WERI-Rb-1 (cell line): ENCODE measurements at regions not wholly inside any gene's neighbourhood (a gene's known extent, or its start where the extent isn't known, plus 50 kb on each side); places are given as distances from the start of the nearest gene placed in this dataset.

Source experiments
- DNase-seq: peaks from one replicate; pipeline ENCODE4 v3.0.0-alpha.2; 2020
- H3K27ac ChIP-seq: fragments of 250-450 bp; sonication (Bioruptor Pico); 2 replicates; pipeline ENCODE4 v1.5.1; 2020; ENCODE audit warnings: mild to moderate bottlenecking, moderate library complexity
- H3K27me3 ChIP-seq: fragments of 250-450 bp; sonication (Bioruptor Pico); 2 replicates; pipeline ENCODE4 v1.5.1; 2021; ENCODE audit warnings: mild to moderate bottlenecking, low read depth, moderate library complexity; ENCODE audit not compliant: insufficient read depth, severe bottlenecking
- H3K36me3 ChIP-seq: fragments of 250-450 bp; sonication (Bioruptor Pico); 2 replicates; pipeline ENCODE4 v1.5.1; 2020; ENCODE audit warnings: mild to moderate bottlenecking, moderate library complexity
- H3K4me3 ChIP-seq: 2 replicates; pipeline ENCODE4 v1.5.1; 2011; ENCODE audit warnings: low read depth, mild to moderate bottlenecking, control low read depth, low read length
- H3K9me3 ChIP-seq: fragments of 250-450 bp; sonication (Bioruptor Pico); 2 replicates; pipeline ENCODE4 v1.5.1; 2021; ENCODE audit warnings: mild to moderate bottlenecking, moderate library complexity; ENCODE audit not compliant: severe bottlenecking
- CTCF ChIP-seq: IDR thresholded peaks from 2 replicates; pipeline ENCODE4 v1.5.1; 2011; ENCODE audit warnings: low read depth, mild to moderate bottlenecking, control low read depth, inconsistent platforms, low read length

- no peak for DNase-seq
- Histone ChIP-seq H3K4me3 (no peak overlapping the region), H3K27me3 (no peaks in the 10 kb centered on the region), H3K27ac (no peak overlapping the region), H3K9me3 (no peaks in the 10 kb centered on the region), H3K36me3 (no peaks in the 10 kb centered on the region)
- TF ChIP-seq CTCF, result no peak
These were observed 203.9 kb downstream of the SMAD2 start for GRCh38 chr18:47726550-47726949.

- H3K36me3 ChIP-seq, result no peaks in the 10 kb centered on the region
- no peak overlapping the region for H3K27ac ChIP-seq
- no peaks in the 10 kb centered on the region for H3K9me3 ChIP-seq
- no peak for TF ChIP-seq CTCF
- DNase-seq, result no peak
- no peak overlapping the region for H3K4me3 ChIP-seq
- H3K27me3 ChIP-seq, result no peaks in the 10 kb centered on the region
These were observed 204.8 kb downstream of the SMAD2 start for GRCh38 chr18:47725656-47726055.

DNA sequence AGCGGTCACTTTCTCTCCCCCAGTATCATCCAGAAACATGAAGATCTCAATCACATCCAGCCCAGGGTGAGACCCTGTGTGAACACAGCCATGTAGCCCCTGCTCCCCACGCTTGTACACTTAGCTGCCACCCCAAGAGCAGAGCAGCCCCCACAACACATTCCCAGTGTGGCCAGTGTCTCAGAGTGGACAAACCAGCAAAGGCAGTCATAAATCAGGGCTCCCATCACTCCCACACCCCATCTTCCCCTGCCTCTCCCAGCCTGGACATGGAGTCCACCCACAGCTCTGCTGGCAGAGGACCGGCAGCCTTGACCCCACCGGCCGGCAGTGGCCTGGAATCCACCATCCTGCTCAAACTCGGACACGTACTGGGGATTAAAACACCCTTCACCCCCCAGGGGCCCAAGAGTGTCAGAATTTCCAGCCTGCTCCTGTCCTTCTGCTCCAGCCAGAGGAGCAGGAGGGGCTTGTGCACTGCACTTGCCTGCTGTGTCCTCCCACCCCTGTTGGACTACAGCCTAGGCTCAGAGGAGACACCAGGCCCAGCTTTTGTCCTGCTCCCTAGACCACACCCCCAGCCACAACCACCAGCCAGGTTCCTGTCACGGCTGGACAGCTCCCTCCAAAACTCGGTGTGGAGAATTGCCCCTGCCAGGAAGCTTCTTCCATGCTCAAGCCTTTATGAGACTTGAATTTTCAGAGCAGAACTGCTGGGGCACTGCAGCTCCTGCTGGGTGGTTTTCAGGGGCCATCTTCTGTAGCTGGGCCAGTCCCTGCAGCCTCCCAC is 206.1 kb downstream of the SMAD2 start:
- DNase-seq, result no peak

DNA sequence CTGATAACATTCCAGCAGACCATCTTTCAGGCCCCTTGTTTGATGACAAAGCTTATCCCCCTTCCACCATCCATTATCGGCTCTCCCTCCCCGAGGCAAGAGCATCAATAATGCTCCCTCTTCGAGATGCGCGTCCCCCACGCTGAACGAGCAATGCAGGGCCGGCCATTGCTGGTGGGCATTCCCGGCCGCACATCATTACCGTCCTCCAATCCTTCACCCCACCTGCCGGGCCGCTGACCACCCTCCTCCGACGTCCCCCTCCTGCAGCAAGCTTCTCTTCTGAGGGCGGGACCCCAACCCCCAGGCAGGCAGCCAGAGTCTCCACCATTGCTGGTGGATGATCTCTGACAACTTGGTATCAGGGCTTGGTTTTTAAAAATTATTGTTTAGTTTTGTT is 208.6 kb downstream of the SMAD2 start:
- Histone ChIP-seq H3K4me3 (no peak overlapping the region), H3K36me3 (no peaks in the 10 kb centered on the region), H3K27me3 (no peaks in the 10 kb centered on the region), H3K27ac (no peak overlapping the region), H3K9me3 (no peaks in the 10 kb centered on the region)
- DNase-seq, result no peak
- no peak for TF ChIP-seq CTCF

More for the DNA sequence above, 206.1 kb downstream of the SMAD2 start:
- H3K4me3 ChIP-seq, result no peak overlapping the region
- H3K9me3 ChIP-seq, result no peaks in the 10 kb centered on the region
- H3K27me3 ChIP-seq, result no peaks in the 10 kb centered on the region
- TF ChIP-seq CTCF, result no peak
- no peaks in the 10 kb centered on the region for H3K36me3 ChIP-seq
- H3K27ac ChIP-seq, result no peak overlapping the region

DNA sequence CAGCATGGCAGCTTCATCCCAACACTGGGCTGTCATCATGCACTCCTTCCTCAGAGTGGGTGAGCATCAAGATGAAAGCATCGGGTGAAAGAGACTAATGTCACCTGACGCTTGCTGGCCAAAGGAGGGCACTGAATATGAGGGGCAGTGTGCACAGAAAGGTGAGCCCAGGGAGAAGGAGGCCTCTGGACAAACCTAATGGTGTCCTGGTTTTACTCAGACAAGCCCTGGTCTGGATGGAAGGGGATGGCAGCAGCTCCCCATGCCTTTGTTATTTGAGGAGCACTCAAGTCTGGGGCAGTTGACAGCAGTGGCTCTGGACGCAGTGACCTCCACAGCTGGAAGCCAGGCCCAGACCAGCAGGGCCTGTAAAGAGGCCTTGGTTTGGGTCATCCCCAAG is 209.7 kb downstream of the SMAD2 start:
- Histone ChIP-seq H3K9me3 (no peaks in the 10 kb centered on the region), H3K36me3 (no peaks in the 10 kb centered on the region), H3K4me3 (no peak overlapping the region), H3K27ac (no peak overlapping the region), H3K27me3 (no peaks in the 10 kb centered on the region)
- no peak for TF ChIP-seq CTCF
- no peak for DNase-seq
